ENCODE measurements at regions not wholly inside any gene's neighbourhood (a gene's known extent, or its start where the extent isn't known, plus 50 kb on each side); places are given as distances from the start of the nearest gene placed in this dataset.
A peak's percentile ranks its signal among the peaks of the same experiment; 100 is the strongest.

GRCh38 chr11:28528217-28528616, 420.0 kb downstream of the METTL15 start:
- no peak overlapping the region for H3K27ac ChIP-seq
- no peak for TF ChIP-seq CTCF (conservative IDR thresholded peaks at IDR 0.05)

- no peak for TF ChIP-seq CTCF (conservative IDR thresholded peaks at IDR 0.05)
- no peak overlapping the region for H3K27ac ChIP-seq
Measured at GRCh38 chr11:28526406-28526751, 418.2 kb downstream of the METTL15 start.

GRCh38 chr11:28525636-28526405, 417.6 kb downstream of the METTL15 start:
- TF ChIP-seq CTCF (conservative IDR thresholded peaks at IDR 0.05): no peak
- no peak overlapping the region for H3K27ac ChIP-seq

GRCh38 chr11:28524098-28524497, 415.9 kb downstream of the METTL15 start:
- no peak overlapping the region for H3K27ac ChIP-seq
- TF ChIP-seq CTCF (conservative IDR thresholded peaks at IDR 0.05): no peak

GRCh38 chr11:28521075-28521474, 412.9 kb downstream of the METTL15 start:
- no peak for TF ChIP-seq CTCF (conservative IDR thresholded peaks at IDR 0.05)
- H3K27ac ChIP-seq: peak overlapping the region; percentile 2; the same call in 1 of the 2 replicates

- no peak for TF ChIP-seq CTCF (conservative IDR thresholded peaks at IDR 0.05)
Measured at GRCh38 chr11:28520291-28520690, 412.1 kb downstream of the METTL15 start.

GRCh38 chr11:28518825-28519224, 410.6 kb downstream of the METTL15 start:
- no peak for TF ChIP-seq CTCF (conservative IDR thresholded peaks at IDR 0.05)
- no peak overlapping the region for H3K27ac ChIP-seq

More at GRCh38 chr11:28520291-28520690, 412.1 kb downstream of the METTL15 start:
- H3K27ac ChIP-seq: no peak overlapping the region; the same call in 1 of the 2 replicates
